ENCODE measurements at regions not wholly inside any gene's neighbourhood (a gene's known extent, or its start where the extent isn't known, plus 50 kb on each side); places are given as distances from the start of the nearest gene placed in this dataset.
A peak's percentile ranks its signal among the peaks of the same experiment; 100 is the strongest.
"Not testable (repeated sequence)": the region's sequence is repeated elsewhere in the genome, so short reads cannot be mapped to it uniquely, and the experiment has no call there.

- no peak for DNase-seq (ENCODE audit: low spot score)
These were observed 521.8 kb downstream of the PTPRU start for GRCh38 chr1:29757866-29758780.

- no peak for DNase-seq (ENCODE audit: low spot score)
These were observed 520.8 kb downstream of the PTPRU start for GRCh38 chr1:29756901-29757725.

GRCh38 chr1:29756498-29756897 lies 520.2 kb downstream of the PTPRU start:
- DNase-seq (ENCODE audit: low spot score), result no peak

GRCh38 chr1:29756085-29756484 lies 519.8 kb downstream of the PTPRU start:
- peak; percentile 43 for DNase-seq (ENCODE audit: low spot score)

GRCh38 chr1:29755412-29756015 lies 519.2 kb downstream of the PTPRU start:
- not testable (repeated sequence) for DNase-seq (ENCODE audit: low spot score)

GRCh38 chr1:29754573-29755375 lies 518.5 kb downstream of the PTPRU start:
- no peak for DNase-seq (ENCODE audit: low spot score)

GRCh38 chr1:29753771-29754572 lies 517.6 kb downstream of the PTPRU start:
- DNase-seq (ENCODE audit: low spot score), result no peak

- DNase-seq (ENCODE audit: low spot score), result no peak
These were observed 516.9 kb downstream of the PTPRU start for GRCh38 chr1:29753244-29753643.

- no peak for DNase-seq (ENCODE audit: low spot score)
These were observed 515.8 kb downstream of the PTPRU start for GRCh38 chr1:29752141-29752540.

- DNase-seq (ENCODE audit: low spot score), result no peak
These were observed 513.0 kb downstream of the PTPRU start for GRCh38 chr1:29749024-29749945.

GRCh38 chr1:29747196-29747595 lies 510.9 kb downstream of the PTPRU start:
- DNase-seq (ENCODE audit: low spot score), result no peak

GRCh38 chr1:29746076-29746665 lies 509.8 kb downstream of the PTPRU start:
- DNase-seq (ENCODE audit: low spot score), result no peak

- no peak for DNase-seq (ENCODE audit: low spot score)
These were observed 508.6 kb downstream of the PTPRU start for GRCh38 chr1:29744684-29745490.

GRCh38 chr1:29743931-29744330 lies 507.6 kb downstream of the PTPRU start:
- no peak for DNase-seq (ENCODE audit: low spot score)

- DNase-seq (ENCODE audit: low spot score), result no peak
These were observed 506.9 kb downstream of the PTPRU start for GRCh38 chr1:29743264-29743663.

GRCh38 chr1:29739176-29739575 lies 502.9 kb downstream of the PTPRU start:
- DNase-seq (ENCODE audit: low spot score), result no peak

GRCh38 chr1:29736582-29737188 lies 500.4 kb downstream of the PTPRU start:
- no peak for DNase-seq (ENCODE audit: low spot score)

GRCh38 chr1:29732453-29732852 lies 496.1 kb downstream of the PTPRU start:
- DNase-seq (ENCODE audit: low spot score), result no peak

Data from SK-N-DZ (cell line).